ENCODE measurements at regions not wholly inside any gene's neighbourhood (a gene's known extent, or its start where the extent isn't known, plus 50 kb on each side); places are given as distances from the start of the nearest gene placed in this dataset.

DNA sequence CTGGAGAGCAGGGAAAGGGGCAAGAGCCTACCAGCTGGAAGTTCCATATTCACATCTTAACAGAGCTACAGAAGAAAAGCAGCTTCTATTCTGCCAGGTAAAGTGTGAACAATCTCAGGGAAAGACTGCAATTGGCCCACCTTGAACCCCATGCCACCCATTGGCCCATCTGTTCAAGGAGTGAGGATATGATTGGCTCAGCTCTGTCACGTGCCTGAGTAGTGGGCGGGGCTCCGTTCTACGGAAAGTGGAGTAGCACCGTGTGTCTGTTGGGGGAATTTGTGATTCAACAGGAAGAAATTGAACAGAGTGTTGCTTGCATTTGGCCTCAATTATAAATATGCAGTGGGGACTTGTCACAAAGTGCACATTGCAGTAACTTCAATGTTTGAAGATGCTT, 81.8 kb downstream of the MINAR1 start:
- H3K27ac ChIP-seq, result no peak overlapping the region
- DNase-seq (ENCODE audit: low read depth, low spot score), result no peak
- H3K4me3 ChIP-seq, result no peak overlapping the region
- TF ChIP-seq FOXP2 (optimal IDR thresholded peaks at IDR 0.05; ENCODE audit: control extremely low read depth, extremely low read length, insufficient read depth), result no peak
- no peak for TF ChIP-seq POLR2AphosphoS5 (IDR thresholded peaks at IDR 0.05; ENCODE audit: borderline replicate concordance, low read depth, low read length)
- TF ChIP-seq EZH2 (IDR thresholded peaks at IDR 0.05), result no peak
- no peaks in the 10 kb centered on the region for H3K9me3 ChIP-seq (ENCODE audit: low read depth, low read length)
- no peak overlapping the region for H3K9ac ChIP-seq (ENCODE audit: insufficient read length)
- H3K36me3 ChIP-seq (ENCODE audit: insufficient read depth, low read length), result no peaks in the 10 kb centered on the region

DNA sequence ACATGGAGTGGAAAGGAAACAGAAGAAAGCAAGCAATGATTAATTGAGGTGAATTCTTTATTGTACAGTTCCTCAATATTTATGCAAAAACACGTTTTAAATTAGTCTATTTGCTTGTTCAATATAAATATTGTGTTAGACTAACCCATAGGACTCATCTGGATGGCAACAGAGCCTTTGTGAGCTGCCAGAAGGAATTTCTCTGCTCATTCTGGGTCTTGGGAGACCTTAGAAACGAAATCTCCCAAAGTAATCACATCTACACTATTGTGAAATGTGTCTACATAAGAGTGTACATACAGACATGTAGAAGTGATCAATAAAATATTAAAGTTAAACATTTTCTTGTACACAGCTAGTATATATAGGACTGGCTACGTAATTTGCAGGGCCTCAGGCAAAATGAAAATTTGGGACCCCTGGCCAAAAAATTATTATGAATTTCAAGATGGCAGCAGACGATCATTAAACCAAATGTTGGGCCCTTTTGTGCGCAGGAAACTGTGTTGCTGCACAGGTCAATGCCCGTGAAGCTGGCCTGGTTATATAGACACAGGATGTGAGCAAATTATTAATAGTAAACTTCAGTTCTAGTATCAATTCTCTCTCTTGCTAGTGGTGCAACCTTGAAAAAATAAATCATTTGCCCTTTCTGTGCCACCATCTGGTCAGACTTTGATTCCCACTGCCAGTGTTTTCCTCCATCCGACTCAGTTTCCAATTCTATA, 83.3 kb downstream of the MINAR1 start:
- H3K27ac ChIP-seq, result no peak overlapping the region
- no peak overlapping the region for H3K9ac ChIP-seq (ENCODE audit: insufficient read length)
- TF ChIP-seq EZH2 (IDR thresholded peaks at IDR 0.05) (no peak), FOXP2 (optimal IDR thresholded peaks at IDR 0.05; ENCODE audit: control extremely low read depth, extremely low read length, insufficient read depth) (no peak), POLR2AphosphoS5 (IDR thresholded peaks at IDR 0.05; ENCODE audit: borderline replicate concordance, low read depth, low read length) (no peak)
- no peaks in the 10 kb centered on the region for H3K36me3 ChIP-seq (ENCODE audit: insufficient read depth, low read length)
- DNase-seq (ENCODE audit: low read depth, low spot score), result no peak
- no peak overlapping the region for H3K4me3 ChIP-seq
- no peaks in the 10 kb centered on the region for H3K9me3 ChIP-seq (ENCODE audit: low read depth, low read length)

DNA sequence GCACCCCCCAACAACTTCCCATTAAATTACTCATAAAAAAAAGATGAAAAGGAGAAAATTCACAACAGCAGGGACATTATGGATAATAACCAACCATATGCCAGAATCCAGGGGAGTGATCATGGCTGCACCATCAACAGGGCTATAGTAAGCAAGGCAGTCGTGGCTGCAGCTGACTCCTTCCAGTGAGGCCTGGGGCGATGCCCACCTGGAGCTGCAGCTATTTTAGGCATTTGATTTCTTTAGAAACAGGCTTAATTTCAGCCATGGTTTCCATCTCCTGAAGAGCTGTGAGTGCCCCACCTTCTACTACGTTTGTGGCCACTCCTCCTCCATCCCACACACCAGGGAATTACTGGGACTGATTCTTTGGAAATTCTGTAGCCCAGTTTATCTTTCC, 84.0 kb downstream of the MINAR1 start:
- TF ChIP-seq EZH2 (IDR thresholded peaks at IDR 0.05) (no peak), FOXP2 (optimal IDR thresholded peaks at IDR 0.05; ENCODE audit: control extremely low read depth, extremely low read length, insufficient read depth) (no peak), POLR2AphosphoS5 (IDR thresholded peaks at IDR 0.05; ENCODE audit: borderline replicate concordance, low read depth, low read length) (no peak)
- no peak overlapping the region for H3K4me3 ChIP-seq
- H3K36me3 ChIP-seq (ENCODE audit: insufficient read depth, low read length), result no peaks in the 10 kb centered on the region
- no peak overlapping the region for H3K9ac ChIP-seq (ENCODE audit: insufficient read length)
- no peak for DNase-seq (ENCODE audit: low read depth, low spot score)
- H3K9me3 ChIP-seq (ENCODE audit: low read depth, low read length), result no peaks in the 10 kb centered on the region
- H3K27ac ChIP-seq, result no peak overlapping the region

DNA sequence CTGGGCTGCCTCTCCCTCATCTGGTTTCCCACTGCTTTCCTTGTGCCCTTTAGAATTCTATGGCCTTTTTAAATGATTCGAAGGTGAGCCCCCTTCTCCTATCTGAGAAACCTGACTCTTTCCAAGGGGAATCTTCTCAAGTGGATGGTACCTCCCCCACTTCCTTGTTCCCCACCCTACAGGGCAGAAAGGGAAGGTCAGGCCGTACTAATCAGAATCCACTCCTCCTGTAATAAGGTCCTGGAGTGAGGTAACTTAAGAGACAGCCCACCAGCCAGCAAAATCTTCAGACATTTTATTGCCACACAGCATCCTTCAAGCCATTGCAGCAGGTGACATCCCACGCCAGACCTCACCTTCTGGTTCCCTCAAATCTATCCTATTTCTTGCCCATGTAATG, 84.5 kb downstream of the MINAR1 start:
- Histone ChIP-seq H3K27ac (no peak overlapping the region), H3K4me3 (no peak overlapping the region), H3K36me3 (ENCODE audit: insufficient read depth, low read length) (no peaks in the 10 kb centered on the region), H3K9me3 (ENCODE audit: low read depth, low read length) (no peaks in the 10 kb centered on the region), H3K9ac (ENCODE audit: insufficient read length) (no peak overlapping the region)
- DNase-seq (ENCODE audit: low read depth, low spot score), result no peak
- no peak for TF ChIP-seq EZH2 (IDR thresholded peaks at IDR 0.05)
- no peak for TF ChIP-seq FOXP2 (optimal IDR thresholded peaks at IDR 0.05; ENCODE audit: control extremely low read depth, extremely low read length, insufficient read depth)
- no peak for TF ChIP-seq POLR2AphosphoS5 (IDR thresholded peaks at IDR 0.05; ENCODE audit: borderline replicate concordance, low read depth, low read length)

DNA sequence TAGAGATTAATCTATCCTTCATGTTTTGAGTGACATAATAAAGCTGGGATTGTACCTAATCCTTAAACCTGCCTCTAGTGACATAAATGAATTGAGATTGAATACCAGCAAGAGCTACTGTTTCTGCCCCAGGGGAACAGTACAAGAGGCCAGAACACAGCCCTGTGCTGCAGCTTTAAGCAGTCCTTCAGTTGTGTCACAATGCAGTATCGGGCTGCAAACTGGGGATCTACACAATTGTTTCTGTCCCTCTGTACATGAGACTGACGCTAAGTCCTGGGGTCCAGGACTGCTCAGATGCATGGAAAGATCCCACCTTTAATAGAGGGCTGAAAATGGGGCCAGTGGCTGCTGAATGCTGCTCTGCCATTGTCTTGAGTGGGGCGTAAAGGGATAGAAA, 87.5 kb downstream of the MINAR1 start:
- H3K36me3 ChIP-seq (ENCODE audit: insufficient read depth, low read length), result no peaks in the 10 kb centered on the region
- H3K4me3 ChIP-seq, result no peak overlapping the region
- H3K27ac ChIP-seq, result no peak overlapping the region
- no peak for DNase-seq (ENCODE audit: low read depth, low spot score)
- no peak overlapping the region for H3K9ac ChIP-seq (ENCODE audit: insufficient read length)
- H3K9me3 ChIP-seq (ENCODE audit: low read depth, low read length), result no peaks in the 10 kb centered on the region
- TF ChIP-seq POLR2AphosphoS5 (IDR thresholded peaks at IDR 0.05; ENCODE audit: borderline replicate concordance, low read depth, low read length), result no peak
- no peak for TF ChIP-seq FOXP2 (optimal IDR thresholded peaks at IDR 0.05; ENCODE audit: control extremely low read depth, extremely low read length, insufficient read depth)
- no peak for TF ChIP-seq EZH2 (IDR thresholded peaks at IDR 0.05)

DNA sequence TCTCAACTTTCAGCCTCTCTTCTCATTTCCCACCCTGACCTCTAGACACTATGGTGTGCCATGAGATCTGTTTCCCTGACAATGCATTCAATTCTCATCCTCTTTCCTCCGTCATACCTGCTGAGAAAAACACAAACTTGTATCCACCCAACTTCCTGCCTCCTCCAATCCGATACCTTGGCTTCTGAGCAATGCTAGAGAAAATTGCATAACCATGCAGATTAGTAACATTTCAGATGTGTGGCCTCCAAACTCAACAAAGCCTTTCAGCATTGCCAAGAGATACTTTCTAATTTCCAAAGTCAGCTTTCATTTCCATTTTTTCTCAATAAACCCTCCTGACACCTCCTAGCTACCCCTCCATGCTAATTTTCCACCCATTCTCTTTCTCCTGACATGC, 88.5 kb downstream of the MINAR1 start:
- no peak overlapping the region for H3K27ac ChIP-seq
- DNase-seq (ENCODE audit: low read depth, low spot score), result no peak
- H3K36me3 ChIP-seq (ENCODE audit: insufficient read depth, low read length), result no peaks in the 10 kb centered on the region
- no peak overlapping the region for H3K4me3 ChIP-seq
- no peak overlapping the region for H3K9ac ChIP-seq (ENCODE audit: insufficient read length)
- H3K9me3 ChIP-seq (ENCODE audit: low read depth, low read length), result no peaks in the 10 kb centered on the region
- no peak for TF ChIP-seq EZH2 (IDR thresholded peaks at IDR 0.05)
- TF ChIP-seq FOXP2 (optimal IDR thresholded peaks at IDR 0.05; ENCODE audit: control extremely low read depth, extremely low read length, insufficient read depth), result no peak
- no peak for TF ChIP-seq POLR2AphosphoS5 (IDR thresholded peaks at IDR 0.05; ENCODE audit: borderline replicate concordance, low read depth, low read length)

DNA sequence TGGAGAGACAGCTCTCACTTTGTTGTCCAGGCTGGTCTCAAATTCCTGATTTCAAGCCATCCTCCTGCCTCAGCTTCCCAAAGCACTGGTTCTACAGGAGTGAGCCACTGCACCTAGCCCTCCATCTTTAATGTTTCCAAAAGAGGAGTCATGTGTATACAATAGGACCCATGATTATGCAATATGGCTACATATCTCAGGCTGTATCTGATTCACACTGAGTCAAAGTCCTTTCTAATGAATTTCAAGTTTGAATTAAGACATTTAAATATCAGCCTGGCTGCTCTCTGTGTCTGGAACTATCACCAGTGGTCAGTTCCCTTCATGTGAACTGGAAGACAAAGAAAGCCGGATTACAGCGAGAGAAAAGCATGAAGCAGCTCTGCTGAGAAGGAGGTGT, 90.5 kb downstream of the MINAR1 start:
- H3K36me3 ChIP-seq (ENCODE audit: insufficient read depth, low read length), result no peaks in the 10 kb centered on the region
- H3K9me3 ChIP-seq (ENCODE audit: low read depth, low read length), result no peaks in the 10 kb centered on the region
- TF ChIP-seq POLR2AphosphoS5 (IDR thresholded peaks at IDR 0.05; ENCODE audit: borderline replicate concordance, low read depth, low read length) (no peak), FOXP2 (optimal IDR thresholded peaks at IDR 0.05; ENCODE audit: control extremely low read depth, extremely low read length, insufficient read depth) (no peak)
- no peak overlapping the region for H3K9ac ChIP-seq (ENCODE audit: insufficient read length)
- no peak overlapping the region for H3K27ac ChIP-seq
- no peak for DNase-seq (ENCODE audit: low read depth, low spot score)
- no peak overlapping the region for H3K4me3 ChIP-seq

DNA sequence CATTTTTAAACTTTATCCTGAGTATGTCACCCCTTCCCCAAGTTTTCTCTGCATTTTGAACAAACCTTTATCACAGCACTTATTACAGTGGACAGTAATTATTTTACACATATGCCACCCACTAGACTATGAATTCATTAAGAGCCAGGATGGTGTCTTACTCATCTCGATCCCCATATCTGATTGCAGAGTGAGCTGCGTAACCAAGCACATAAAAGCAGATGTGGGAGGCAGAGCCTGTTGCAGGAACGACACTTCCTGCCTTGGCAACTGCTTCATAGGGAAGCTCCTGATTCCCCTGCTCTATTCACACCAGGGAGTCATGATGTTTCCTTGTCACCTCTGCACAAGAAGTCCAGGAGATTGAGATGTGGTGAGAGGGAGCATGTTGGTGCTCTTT, 91.1 kb downstream of the MINAR1 start:
- Histone ChIP-seq H3K4me3 (no peak overlapping the region), H3K9ac (ENCODE audit: insufficient read length) (no peak overlapping the region), H3K27ac (no peak overlapping the region), H3K36me3 (ENCODE audit: insufficient read depth, low read length) (no peaks in the 10 kb centered on the region), H3K9me3 (ENCODE audit: low read depth, low read length) (no peaks in the 10 kb centered on the region)
- no peak for TF ChIP-seq POLR2AphosphoS5 (IDR thresholded peaks at IDR 0.05; ENCODE audit: borderline replicate concordance, low read depth, low read length)
- no peak for TF ChIP-seq FOXP2 (optimal IDR thresholded peaks at IDR 0.05; ENCODE audit: control extremely low read depth, extremely low read length, insufficient read depth)
- no peak for TF ChIP-seq EZH2 (IDR thresholded peaks at IDR 0.05)
- DNase-seq (ENCODE audit: low read depth, low spot score), result no peak

DNA sequence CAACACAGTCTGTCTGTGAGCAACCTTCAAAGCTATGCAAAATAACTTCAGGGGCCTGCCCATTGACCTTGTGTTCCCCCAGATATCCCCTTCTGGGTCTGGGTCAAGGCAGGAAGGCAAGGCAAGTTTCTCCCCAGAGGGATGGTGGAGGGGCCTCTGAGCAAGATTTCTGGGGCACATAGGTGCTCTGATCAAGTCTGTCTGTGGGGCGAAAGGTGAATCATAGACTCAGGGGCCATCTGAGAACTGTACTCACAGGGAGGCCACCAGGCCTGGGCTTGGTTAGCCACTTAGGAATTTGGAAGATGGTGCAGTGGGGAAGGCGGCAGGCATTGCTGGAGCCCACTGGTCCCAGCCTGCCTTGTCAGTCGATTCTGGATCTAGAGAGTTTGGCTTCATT, 92.4 kb downstream of the MINAR1 start:
- Histone ChIP-seq H3K9me3 (ENCODE audit: low read depth, low read length) (no peaks in the 10 kb centered on the region), H3K27ac (no peak overlapping the region), H3K4me3 (no peak overlapping the region), H3K36me3 (ENCODE audit: insufficient read depth, low read length) (no peaks in the 10 kb centered on the region), H3K9ac (ENCODE audit: insufficient read length) (no peak overlapping the region)
- DNase-seq (ENCODE audit: low read depth, low spot score), result no peak
- no peak for TF ChIP-seq POLR2AphosphoS5 (IDR thresholded peaks at IDR 0.05; ENCODE audit: borderline replicate concordance, low read depth, low read length)
- no peak for TF ChIP-seq FOXP2 (optimal IDR thresholded peaks at IDR 0.05; ENCODE audit: control extremely low read depth, extremely low read length, insufficient read depth)
- TF ChIP-seq EZH2 (IDR thresholded peaks at IDR 0.05), result no peak

All from SK-N-MC (cell line).